GM04503 (cell line): ENCODE measurements at regions not wholly inside any gene's neighbourhood (a gene's known extent, or its start where the extent isn't known, plus 50 kb on each side); places are given as distances from the start of the nearest gene placed in this dataset.
"Not testable (repeated sequence)": the region's sequence is repeated elsewhere in the genome, so short reads cannot be mapped to it uniquely, and the experiment has no call there.

Source experiments
- DNase-seq: peaks from one replicate; pipeline ENCODE4 v3.0.0-alpha.2; 2012; ENCODE audit warnings: low read depth

- DNase-seq, result no peak
Measured at GRCh38 chr12:11539156-11539555, 110.3 kb upstream of the ETV6 start.

- DNase-seq, result no peak
Measured at GRCh38 chr12:11540156-11540555, 109.3 kb upstream of the ETV6 start.

- DNase-seq, result no peak
Measured at GRCh38 chr12:11540615-11541310, 108.7 kb upstream of the ETV6 start.

GRCh38 chr12:11542599-11542998 is 106.9 kb upstream of the ETV6 start:
- no peak for DNase-seq

GRCh38 chr12:11543457-11544158 is 105.9 kb upstream of the ETV6 start:
- no peak for DNase-seq

- no peak for DNase-seq
Measured at GRCh38 chr12:11545484-11546330, 103.8 kb upstream of the ETV6 start.

GRCh38 chr12:11546582-11547270 is 102.7 kb upstream of the ETV6 start:
- not testable (repeated sequence) for DNase-seq

GRCh38 chr12:11547271-11547646 is 102.2 kb upstream of the ETV6 start:
- DNase-seq, result not testable (repeated sequence)

GRCh38 chr12:11549119-11549518 is 100.4 kb upstream of the ETV6 start:
- no peak for DNase-seq

GRCh38 chr12:11553871-11554533 is 95.5 kb upstream of the ETV6 start:
- DNase-seq, result no peak

- DNase-seq, result no peak
Measured at GRCh38 chr12:11555195-11555594, 94.3 kb upstream of the ETV6 start.

- no peak for DNase-seq
Measured at GRCh38 chr12:11555743-11556625, 93.5 kb upstream of the ETV6 start.

GRCh38 chr12:11556682-11557081 is 92.8 kb upstream of the ETV6 start:
- DNase-seq, result no peak

GRCh38 chr12:11559626-11560340 is 89.7 kb upstream of the ETV6 start:
- DNase-seq, result no peak

GRCh38 chr12:11561411-11561810 is 88.1 kb upstream of the ETV6 start:
- no peak for DNase-seq

GRCh38 chr12:11563785-11564739 is 85.4 kb upstream of the ETV6 start:
- DNase-seq, result no peak

- no peak for DNase-seq
Measured at GRCh38 chr12:11564984-11565651, 84.4 kb upstream of the ETV6 start.

- DNase-seq, result no peak
Measured at GRCh38 chr12:11565752-11566151, 83.7 kb upstream of the ETV6 start.
